ENCODE measurements at regions not wholly inside any gene's neighbourhood (a gene's known extent, or its start where the extent isn't known, plus 50 kb on each side); places are given as distances from the start of the nearest gene placed in this dataset.

- TF ChIP-seq SIN3A (IDR thresholded peaks at IDR 0.05; ENCODE audit: borderline replicate concordance, insufficient read depth, low read length) (no peak), POLR2AphosphoS5 (IDR thresholded peaks at IDR 0.05; ENCODE audit: low read depth, low read length) (no peak), FOXP2 (optimal IDR thresholded peaks at IDR 0.05; ENCODE audit: borderline replicate concordance, extremely low read depth, extremely low read length, insufficient read depth) (no peak), TAF1 (IDR thresholded peaks at IDR 0.05; ENCODE audit: borderline replicate concordance, insufficient read depth, low read length) (no peak)
- TF ChIP-seq, protein P1, sequence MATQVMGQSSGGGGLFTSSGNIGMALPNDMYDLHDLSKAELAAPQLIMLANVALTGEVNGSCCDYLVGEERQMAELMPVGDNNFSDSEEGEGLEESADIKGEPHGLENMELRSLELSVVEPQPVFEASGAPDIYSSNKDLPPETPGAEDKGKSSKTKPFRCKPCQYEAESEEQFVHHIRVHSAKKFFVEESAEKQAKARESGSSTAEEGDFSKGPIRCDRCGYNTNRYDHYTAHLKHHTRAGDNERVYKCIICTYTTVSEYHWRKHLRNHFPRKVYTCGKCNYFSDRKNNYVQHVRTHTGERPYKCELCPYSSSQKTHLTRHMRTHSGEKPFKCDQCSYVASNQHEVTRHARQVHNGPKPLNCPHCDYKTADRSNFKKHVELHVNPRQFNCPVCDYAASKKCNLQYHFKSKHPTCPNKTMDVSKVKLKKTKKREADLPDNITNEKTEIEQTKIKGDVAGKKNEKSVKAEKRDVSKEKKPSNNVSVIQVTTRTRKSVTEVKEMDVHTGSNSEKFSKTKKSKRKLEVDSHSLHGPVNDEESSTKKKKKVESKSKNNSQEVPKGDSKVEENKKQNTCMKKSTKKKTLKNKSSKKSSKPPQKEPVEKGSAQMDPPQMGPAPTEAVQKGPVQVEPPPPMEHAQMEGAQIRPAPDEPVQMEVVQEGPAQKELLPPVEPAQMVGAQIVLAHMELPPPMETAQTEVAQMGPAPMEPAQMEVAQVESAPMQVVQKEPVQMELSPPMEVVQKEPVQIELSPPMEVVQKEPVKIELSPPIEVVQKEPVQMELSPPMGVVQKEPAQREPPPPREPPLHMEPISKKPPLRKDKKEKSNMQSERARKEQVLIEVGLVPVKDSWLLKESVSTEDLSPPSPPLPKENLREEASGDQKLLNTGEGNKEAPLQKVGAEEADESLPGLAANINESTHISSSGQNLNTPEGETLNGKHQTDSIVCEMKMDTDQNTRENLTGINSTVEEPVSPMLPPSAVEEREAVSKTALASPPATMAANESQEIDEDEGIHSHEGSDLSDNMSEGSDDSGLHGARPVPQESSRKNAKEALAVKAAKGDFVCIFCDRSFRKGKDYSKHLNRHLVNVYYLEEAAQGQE (IDR thresholded peaks at IDR 0.05; ENCODE audit: insufficient read depth in 1 of 2, low read depth in 2 of 2, low read length in 2 of 2): no peak
Measured at GRCh38 chr7:46549892-46550639, 629.0 kb upstream of the IGFBP3 start.
